Jurkat, Clone E6-1 (cell line): ENCODE measurements at regions not wholly inside any gene's neighbourhood (a gene's known extent, or its start where the extent isn't known, plus 50 kb on each side); places are given as distances from the start of the nearest gene placed in this dataset.

ENCODE experiments used
- DNase-seq: peaks from one replicate; pipeline ENCODE4 v3.0.0-alpha.2; 2011; ENCODE audit warnings: low read depth, low spot score
- H3K4me3 ChIP-seq: 2 replicates; pipeline ENCODE4 v1.5.1; 2011; ENCODE audit warnings: mild to moderate bottlenecking, low read length, control low read depth, moderate library complexity

DNA sequence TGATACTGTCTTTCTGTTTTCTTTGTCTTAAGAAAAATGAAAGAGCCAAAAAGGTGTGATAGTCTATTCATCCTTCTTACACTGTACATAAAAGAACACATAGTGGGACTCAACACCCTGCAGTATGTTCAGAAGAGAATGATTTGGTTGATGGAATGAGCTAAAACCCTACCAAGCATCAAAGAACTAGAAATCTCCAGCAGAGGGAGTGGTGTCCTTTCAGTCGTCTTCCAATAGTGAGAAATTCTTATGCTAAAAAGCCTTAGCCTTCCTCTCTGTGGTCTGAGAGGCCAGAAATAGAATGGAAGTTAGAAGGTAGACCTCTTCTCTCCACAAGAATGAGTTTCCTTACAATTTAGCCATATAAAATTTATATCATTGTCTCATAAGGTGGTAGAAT lies 393.4 kb upstream of the SEL1L start:
- H3K4me3 ChIP-seq: no peak overlapping the region
- peak; percentile 7 for DNase-seq

DNA sequence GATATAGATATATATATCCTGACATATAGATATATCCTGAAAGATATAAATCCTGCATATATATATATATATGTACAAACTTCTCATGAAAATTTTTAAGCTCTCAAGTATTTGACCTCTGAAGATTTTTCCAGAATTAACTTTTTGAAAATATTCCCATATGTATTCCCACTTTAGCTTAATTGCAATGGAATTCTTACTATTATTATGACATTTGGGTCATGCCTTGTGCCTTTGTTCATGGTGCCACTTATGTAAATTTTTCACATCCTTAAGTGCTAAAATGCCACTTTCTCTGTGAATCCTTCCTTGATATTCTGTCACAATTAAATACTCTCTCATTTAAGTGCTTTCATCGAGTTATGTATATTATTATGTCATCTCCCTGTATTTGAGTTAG lies 398.2 kb upstream of the SEL1L start:
- H3K4me3 ChIP-seq: no peak overlapping the region
- DNase-seq: no peak

DNA sequence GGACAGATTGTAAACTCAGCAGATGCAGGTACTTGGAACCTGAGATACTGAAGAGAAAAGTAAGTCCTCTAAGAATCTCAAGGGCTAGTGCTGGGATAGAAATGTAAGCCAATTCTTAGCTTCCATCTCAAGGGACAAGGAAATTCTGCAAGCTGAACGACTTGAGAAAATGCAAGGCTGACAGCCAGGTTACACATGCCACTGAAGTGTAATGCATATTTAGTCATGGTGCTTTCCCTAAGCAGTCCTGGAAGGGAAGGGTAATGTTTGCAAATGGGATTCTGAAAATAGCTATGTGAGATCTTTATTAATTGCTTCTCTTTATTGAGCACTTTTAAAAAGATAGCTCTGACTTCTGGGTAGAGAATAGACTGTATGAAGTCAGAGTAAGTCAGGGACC lies 402.7 kb upstream of the SEL1L start:
- DNase-seq: no peak
- no peak overlapping the region for H3K4me3 ChIP-seq

DNA sequence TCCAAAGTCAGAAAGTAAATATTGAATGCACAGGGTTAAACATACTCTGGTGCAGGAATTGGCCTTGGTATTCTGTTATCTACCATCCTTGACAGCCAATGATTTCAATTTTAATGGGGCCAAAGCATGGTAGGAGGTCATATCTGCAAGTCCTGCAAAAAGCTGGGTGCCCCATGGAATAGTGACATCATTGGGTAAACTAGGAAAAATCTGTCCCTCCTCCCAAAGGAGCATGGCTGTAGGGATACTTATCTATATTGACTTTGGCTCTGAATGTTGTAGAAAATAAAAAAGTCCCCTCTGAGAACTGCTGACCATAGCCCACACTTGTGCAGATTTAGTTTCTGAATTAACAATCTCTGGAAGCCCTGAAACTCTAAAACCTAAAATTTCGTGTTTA lies 403.2 kb upstream of the SEL1L start:
- H3K4me3 ChIP-seq: no peak overlapping the region
- no peak for DNase-seq

DNA sequence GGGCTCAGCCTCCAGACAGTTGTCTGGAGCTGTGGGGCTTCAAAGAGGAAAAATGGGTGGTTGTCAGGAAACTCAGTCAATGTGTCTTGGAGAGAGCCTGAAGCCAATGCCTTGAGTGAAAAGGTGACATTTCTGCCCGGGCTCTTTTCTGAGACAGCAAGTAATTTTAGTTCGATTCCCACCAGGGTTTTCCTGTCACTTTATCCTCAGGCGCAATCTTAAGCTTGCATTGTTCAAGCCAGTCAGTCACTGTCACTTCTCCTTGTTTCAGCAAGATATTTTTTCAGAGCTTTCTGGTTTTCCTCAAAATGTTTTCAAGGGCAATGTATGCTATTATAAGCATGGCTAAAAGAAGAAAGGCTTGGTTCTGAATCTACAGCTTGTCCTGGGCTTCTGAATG lies 404.7 kb upstream of the SEL1L start:
- no peak overlapping the region for H3K4me3 ChIP-seq
- DNase-seq: no peak

DNA sequence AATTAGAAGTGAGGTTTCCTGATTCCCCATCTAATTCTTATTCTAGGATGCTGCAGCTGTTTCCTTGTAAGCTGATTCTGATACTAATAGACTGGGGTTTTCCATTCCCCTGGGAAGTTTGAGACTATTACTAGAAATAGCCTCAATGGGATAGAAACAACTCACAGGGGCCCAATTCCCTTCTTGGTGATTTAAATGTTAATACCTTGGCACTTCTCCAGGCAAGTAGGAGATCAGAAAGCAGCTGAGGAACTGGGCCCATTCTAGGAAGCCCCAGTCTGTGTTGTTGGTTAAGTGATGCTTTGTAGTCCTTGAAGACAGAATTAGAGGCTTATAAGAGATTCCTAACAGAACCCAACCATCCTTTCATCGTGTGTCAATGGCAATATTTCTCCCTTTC lies 407.0 kb upstream of the SEL1L start:
- H3K4me3 ChIP-seq: no peak overlapping the region
- no peak for DNase-seq

DNA sequence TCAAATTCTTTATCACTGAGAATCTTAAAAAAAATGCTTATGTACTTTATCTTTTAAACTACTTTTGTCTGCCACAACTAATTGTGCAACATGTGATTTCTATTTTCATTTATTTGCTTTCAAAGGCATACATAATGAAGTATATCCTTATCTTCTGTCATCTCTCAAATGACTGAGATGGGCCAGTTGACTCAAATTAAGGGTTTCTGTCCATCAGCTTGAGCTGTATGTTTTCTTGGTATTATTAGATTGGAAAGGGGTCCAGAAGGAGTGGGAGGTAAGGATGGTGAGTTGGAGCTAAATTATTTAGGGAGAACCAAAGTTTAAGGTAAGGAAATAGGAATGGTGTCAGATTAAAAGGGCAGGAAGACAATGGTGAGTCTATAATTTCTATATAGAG lies 408.4 kb upstream of the SEL1L start:
- no peak for DNase-seq
- H3K4me3 ChIP-seq: no peak overlapping the region

DNA sequence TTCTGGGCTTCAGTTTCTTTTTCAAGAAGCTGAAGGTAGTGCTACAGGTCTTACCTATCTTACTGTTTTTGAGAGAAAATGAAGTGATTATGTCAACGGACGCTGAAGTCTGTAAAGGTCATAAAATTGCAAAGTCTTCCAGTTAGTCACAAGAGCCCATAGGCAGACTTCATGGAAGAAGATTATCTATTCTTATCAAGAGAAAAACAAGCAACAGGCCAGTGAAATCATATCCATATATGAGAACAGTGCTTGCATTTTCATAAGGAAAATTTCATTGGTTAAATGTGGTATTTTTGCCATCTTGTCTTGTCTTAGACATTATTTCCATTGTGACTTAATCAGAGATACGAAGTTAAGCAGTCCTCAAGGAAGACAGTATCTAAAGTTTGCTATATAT lies 412.7 kb upstream of the SEL1L start:
- no peak for DNase-seq
- H3K4me3 ChIP-seq: no peak overlapping the region

DNA sequence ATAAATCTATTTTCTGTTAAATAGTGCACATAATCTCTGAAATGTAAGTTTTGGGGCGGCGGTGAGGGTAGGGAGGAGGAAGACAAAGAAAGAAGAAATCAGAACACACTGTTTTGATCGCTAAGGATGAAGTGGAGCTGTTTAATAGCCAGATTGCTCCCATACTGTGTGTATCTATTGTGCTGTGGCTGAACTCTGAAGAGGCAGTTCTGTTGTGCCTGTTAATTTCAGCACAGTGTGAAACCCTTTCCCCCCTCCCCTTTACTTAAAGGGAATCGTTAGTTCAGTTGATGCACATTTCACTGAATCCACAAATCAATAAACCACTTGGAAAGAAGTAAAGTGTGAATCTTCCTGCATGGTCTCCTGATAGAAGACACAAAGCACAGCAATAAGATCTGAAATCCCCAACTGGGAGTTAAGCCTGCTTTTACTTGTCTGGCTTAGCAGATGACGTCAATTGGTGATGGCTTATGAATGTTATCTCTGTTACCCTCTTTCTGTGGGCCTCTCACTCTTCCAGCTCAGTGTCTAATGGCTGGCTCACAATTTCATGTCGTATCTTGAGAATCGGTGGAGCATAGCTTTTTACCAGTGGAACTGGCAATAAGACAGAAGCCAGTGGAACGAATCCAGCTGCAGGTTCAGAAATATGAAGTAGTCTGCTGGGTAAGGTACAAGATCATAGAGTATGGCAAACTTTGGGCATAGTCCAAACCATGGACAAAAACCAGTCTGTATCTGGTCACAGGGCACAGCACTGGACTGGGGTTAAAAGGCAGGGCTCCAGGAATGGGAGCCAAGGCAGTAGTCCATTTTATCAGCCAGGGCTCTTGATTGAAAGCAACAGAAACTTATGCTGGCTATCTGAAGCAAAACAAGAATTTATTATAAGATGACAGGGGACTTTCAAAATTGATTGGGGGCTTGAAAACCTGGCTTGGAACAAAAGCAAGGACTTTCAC lies 413.5 kb upstream of the SEL1L start:
- no peak overlapping the region for H3K4me3 ChIP-seq
- DNase-seq: no peak

DNA sequence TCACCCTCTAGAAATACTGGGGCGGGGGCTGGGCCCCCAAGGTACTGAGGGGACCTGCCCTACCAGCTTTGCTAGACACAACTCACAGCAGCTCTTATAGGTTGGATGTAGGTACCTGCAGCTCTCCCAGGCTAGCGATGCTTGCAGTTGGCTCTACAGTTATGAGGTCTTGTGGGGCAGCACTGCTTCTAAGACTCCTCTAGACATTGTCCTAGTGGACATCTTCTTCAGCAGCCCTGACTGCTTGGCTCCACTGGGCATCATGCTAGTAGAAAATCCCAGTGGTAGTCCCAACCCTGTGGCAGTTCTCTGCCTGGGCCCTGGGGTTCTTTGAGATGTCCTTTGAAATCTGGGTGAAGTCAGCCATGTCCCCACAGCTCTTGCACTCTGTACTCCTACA lies 419.3 kb upstream of the SEL1L start:
- DNase-seq: no peak
- H3K4me3 ChIP-seq: no peak overlapping the region

DNA sequence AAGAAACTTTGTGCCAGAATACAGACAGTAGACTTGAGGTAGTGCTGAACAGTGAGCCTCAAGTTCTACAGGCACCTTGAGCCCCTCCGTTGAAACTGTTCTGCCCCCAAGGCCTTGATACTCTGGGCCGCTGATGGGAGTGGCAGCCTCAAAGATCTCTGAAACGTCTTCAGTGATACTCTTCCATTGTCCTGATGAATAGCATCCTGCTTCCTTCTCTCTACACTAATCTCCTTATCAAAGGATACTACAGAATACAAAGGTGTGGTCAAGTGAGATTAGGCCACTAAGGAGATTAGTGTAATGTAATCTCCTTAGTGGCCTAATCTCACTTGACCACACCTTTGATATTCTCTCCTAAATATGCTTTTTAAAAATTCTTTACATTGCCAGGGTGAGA lies 419.8 kb upstream of the SEL1L start:
- no peak for DNase-seq
- H3K4me3 ChIP-seq: no peak overlapping the region

DNA sequence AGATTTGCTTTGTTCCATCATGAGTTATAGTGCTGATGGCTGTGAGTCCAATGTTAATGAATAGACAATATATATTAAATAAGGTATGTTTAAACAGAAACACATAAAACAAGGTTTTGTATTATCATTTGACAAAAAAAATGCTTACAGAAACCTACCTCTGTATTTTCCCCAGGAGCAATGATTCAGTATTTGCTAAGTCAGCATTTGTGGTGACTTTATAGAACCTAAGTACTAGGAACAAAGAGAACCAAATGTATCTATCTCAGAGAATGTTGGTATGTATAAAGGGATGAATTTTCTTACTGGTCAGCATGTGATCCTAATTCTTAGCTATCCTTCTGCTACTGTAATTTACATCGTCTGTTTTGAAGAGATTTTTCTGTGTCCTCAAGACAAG lies 421.5 kb upstream of the SEL1L start:
- no peak overlapping the region for H3K4me3 ChIP-seq
- DNase-seq: no peak

DNA sequence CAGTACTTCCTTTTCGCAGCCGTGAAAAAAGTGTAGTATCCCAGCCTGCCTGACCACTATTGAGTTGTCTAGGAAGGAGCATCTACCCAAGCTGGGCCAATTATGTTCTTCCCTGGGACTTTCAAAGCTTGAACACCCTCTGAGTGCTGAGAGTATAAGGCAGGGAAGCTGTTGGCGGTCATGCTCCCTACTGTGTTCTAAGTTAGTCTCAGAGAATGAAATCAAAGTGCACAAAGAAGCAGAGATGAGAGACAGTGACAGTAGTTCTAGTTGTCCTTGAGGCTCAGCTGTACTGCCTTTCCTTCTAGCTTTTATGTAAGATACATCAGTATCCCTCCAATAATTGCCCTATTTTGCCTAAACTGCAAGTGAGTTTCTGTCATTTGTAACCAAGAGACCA lies 427.1 kb upstream of the SEL1L start:
- no peak overlapping the region for H3K4me3 ChIP-seq
- no peak for DNase-seq

DNA sequence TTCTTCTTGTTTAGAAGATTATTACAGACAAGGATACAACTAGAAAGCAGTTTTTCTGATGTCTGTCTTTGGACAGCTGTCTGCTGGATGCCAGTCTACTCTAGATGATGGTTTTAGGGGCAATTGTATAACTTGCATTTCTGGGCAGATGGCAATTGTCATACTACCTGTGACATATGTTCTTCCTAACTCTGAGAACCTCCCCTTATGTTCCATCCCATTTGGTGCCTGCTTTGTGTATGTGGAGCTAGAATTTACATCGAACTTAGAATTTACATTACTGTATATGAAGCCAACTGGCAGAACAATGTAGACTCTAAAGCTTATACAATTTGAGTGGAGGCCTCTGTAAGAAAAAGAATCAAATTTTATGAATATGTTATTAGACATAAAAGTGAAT lies 430.2 kb upstream of the SEL1L start:
- no peak for DNase-seq
- H3K4me3 ChIP-seq: no peak overlapping the region

DNA sequence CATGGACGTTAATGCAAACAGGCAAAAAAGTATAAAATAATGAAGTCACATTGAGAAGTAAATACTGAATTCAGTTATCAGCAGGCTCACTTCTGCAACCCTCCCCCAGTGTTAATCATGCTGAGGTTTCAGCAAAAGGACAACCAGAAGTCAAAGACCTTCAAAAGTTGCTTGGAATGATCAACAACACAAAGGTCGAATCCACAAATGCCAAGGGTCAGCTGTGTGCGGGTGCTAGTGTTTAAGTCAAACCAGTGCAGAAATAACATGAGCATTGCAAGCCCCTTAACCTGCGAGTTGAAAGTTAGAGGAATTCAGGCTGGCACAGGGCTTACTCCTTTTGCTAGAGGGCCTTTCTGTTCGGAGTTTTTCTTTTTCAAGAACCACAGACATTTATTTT lies 436.7 kb upstream of the SEL1L start:
- H3K4me3 ChIP-seq: no peak overlapping the region
- DNase-seq: no peak

DNA sequence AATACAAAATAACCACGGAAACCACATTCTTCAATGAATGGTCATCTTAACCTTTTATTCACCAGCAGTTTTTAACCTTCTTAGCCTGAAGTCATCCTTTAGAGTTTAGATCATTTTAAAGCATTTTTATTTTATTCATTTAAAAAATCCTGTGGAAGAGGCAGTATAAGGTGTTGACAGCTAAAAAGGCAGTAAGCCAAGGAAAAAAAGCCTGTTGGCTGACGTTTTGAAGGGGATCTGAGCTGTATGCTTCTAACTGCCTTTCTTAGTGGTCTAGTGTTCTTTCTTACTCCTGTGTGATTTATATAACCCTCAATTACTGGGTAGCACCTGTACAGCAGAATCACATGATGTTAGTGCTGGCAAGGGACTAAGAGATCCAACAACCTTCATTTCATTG lies 438.3 kb upstream of the SEL1L start:
- H3K4me3 ChIP-seq: no peak overlapping the region
- no peak for DNase-seq

DNA sequence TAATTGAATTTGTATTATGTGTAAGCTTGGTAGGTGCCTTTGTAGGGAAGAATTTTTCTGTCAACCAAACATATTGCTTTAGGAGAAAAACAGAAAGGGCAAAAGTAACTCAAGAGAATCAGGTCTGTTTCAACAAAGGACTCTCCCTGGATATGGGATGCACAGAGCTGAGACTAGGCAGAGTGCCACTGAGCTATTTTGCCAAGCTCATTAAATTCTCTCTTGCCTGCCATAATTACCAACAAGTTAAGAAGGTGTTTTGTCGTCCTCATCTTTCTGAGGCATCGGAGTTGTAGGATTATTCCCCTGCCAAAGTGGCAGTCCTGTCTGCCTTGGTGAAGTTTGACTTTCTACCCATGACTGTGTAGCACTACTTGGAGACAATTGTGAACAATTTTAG lies 438.9 kb upstream of the SEL1L start:
- H3K4me3 ChIP-seq: no peak overlapping the region
- no peak for DNase-seq

DNA sequence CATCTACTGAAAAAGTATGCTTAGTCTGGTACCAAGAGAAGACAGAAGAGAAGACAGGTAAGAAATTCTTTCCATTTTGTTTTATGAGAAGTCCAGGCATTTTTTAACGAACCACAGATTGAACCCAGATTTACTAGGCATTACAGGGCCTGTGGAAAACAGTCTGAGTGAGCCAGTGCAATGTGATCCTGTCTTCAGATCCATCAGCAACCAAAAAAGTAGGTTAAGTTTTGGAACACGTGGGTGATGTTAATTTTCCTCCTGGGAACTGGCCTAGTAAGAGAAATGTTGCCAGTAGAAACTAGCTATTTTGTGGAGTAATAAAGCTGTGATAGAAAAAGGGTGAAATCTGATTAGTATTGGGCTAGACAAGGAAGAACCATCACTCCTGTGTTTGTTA lies 440.9 kb upstream of the SEL1L start:
- no peak overlapping the region for H3K4me3 ChIP-seq
- no peak for DNase-seq

DNA sequence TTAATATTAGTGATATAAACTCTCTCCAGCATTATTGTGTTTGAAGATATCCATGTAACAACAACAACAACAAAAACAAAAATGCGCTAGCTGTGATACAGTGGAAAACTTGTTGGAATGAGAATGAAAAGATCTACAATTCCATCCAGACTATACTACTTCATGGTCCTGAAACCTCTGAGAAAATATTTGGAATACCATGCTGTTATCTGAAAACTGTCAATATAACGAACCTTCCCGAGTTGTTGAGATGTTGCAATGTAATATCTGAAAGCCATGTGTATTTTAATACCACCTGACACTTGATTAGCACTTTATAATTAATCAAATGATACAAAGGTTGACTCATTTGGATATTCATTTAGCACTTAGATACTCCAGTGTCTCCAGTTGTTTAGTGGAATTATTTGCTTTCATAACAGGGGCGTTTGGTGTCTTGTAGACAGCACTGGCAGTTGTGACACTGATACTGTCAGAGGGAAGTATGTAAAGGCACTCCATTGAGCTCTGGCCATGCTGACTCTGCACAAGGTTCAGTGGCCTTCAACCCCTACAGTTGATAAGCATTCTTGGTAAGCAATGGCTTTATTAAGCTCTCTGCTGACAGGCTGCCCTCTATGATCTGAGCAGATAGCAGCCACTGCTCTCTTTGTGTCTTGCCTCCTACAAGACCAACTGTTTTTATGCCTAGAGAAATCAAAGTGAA lies 447.1 kb upstream of the SEL1L start:
- DNase-seq: no peak
- no peak overlapping the region for H3K4me3 ChIP-seq

DNA sequence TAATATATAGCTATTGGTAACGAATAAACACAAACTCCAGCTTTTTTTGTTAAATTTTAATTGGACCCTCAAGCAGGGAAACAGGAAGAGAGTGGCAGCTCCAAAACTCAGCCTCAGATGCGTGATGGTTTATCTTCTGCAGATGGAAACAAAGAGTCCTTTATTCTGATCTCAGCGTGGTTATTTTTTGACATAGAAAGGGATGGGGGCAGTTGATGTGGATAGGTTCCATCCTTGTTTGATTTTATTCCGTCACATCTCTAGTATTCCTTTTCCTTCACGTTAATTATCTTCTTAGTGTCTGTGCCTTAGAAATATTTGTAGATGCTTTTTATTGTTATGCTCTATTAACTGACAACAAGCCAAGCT lies 447.6 kb upstream of the SEL1L start:
- no peak for DNase-seq
- H3K4me3 ChIP-seq: no peak overlapping the region

DNA sequence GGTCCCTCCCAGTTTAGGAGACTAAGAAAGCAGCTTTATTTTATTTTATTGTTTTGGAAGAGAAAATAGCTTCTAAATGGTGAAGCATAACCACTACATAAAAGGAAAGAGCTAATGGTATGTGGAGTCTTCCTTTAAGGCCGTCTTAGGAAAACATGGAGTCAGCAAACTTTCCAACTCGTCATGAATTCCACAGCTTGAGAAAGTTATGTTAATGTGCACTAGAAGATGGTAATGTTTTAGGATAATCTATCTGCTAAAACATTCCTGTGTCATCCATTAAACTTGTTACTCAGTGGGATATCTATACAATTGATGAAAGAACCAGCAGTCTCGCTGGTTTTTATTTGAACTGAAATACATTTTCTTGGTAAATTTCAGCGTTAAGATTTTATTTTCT lies 448.4 kb upstream of the SEL1L start:
- no peak for DNase-seq
- no peak overlapping the region for H3K4me3 ChIP-seq
